ENCODE measurements at regions not wholly inside any gene's neighbourhood (a gene's known extent, or its start where the extent isn't known, plus 50 kb on each side); places are given as distances from the start of the nearest gene placed in this dataset.

GRCh38 chr12:74144396-74144795, 393.2 kb upstream of the ATXN7L3B start:
- no peak for TF ChIP-seq CTCF (conservative IDR thresholded peaks at IDR 0.05; ENCODE audit: low read length)
- TF ChIP-seq EZH2phosphoT487 (IDR thresholded peaks at IDR 0.05; ENCODE audit: borderline replicate concordance), result no peak

Measured in Loucy (cell line).